H1 (cell line): ENCODE measurements at regions not wholly inside any gene's neighbourhood (a gene's known extent, or its start where the extent isn't known, plus 50 kb on each side); places are given as distances from the start of the nearest gene placed in this dataset.

ENCODE experiments used
- CTCF ChIA-PET: fragments of 300-600 bp; sonication (Branson Sonifier 250); formaldehyde crosslinking; loops from one replicate; lab custom pipeline; 2021; ENCODE audit not compliant: partially characterized antibody; lab: Charles Lee
- POLR2A ChIA-PET: fragments of 300-600 bp; sonication (Branson Sonifier 250); formaldehyde crosslinking; loops from one replicate; lab custom pipeline; 2021; ENCODE audit warnings: inconsistent platforms; ENCODE audit not compliant: partially characterized antibody; lab: Charles Lee
- DNase-seq, 2 experiments: peaks; one replicate each; pipeline versions ENCODE4 v3.0.0 to v3.0.0-alpha.2; 2010 to 2022; ENCODE audit warnings: low spot score in 2 of 2, low read depth in 1 of 2, mixed read lengths in 1 of 2
- FAIRE-seq: peaks from 2 replicates; lab custom pipeline; 2011; peaks lifted over from hg19 to GRCh38; lab: Jason Lieb, UNC
- H2AFZ ChIP-seq: 2 replicates; pipeline ENCODE4 v1.8.1; 2012; ENCODE audit warnings: low read length, inconsistent platforms
- H2AK5ac ChIP-seq: 2 replicates; pipeline ENCODE4 v1.6.1; 2013; ENCODE audit warnings: low read depth, low read length
- H2BK120ac ChIP-seq: replicated peaks from 2 replicates; pipeline ENCODE3; 2013; ENCODE audit warnings: low read depth, low read length, inconsistent platforms
- H2BK12ac ChIP-seq: 2 replicates; pipeline ENCODE4 v1.6.1; 2013; ENCODE audit warnings: low read depth, low read length
- H2BK15ac ChIP-seq: 2 replicates; pipeline ENCODE4 v1.6.1; 2013; ENCODE audit warnings: low read length
- H2BK20ac ChIP-seq: 2 replicates; pipeline ENCODE4 v1.6.1; 2013; ENCODE audit warnings: low read length
- H2BK5ac ChIP-seq: 2 replicates; pipeline ENCODE4 v1.6.1; 2013; ENCODE audit warnings: low read depth, low read length
- H3K14ac ChIP-seq: 2 replicates; pipeline ENCODE4 v1.6.1; 2013; ENCODE audit warnings: inconsistent platforms; ENCODE audit not compliant: insufficient read length
- H3K18ac ChIP-seq: 2 replicates; pipeline ENCODE4 v1.6.1; 2013; ENCODE audit warnings: low read length; ENCODE audit errors: extremely low read depth
- H3K23ac ChIP-seq: 2 replicates; pipeline ENCODE4 v1.6.1; 2013; ENCODE audit warnings: inconsistent platforms; ENCODE audit not compliant: insufficient read length
- H3K23me2 ChIP-seq: 2 replicates; pipeline ENCODE4 v1.6.1; 2013; ENCODE audit warnings: low read depth, low read length
- H3K27ac ChIP-seq: 2 replicates; pipeline ENCODE4 v1.6.1; 2011; ENCODE audit warnings: low read depth, low read length, inconsistent platforms
- H3K27me3 ChIP-seq, 4 experiments: replicated peaks in 1 of 4; 1 replicate in 1 of 4; 2 replicates in 3 of 4; pipeline versions ENCODE4 v1.6.1 to v1.8.1; 2011 to 2013; ENCODE audit warnings: low read length in 3 of 4, mild to moderate bottlenecking in 3 of 4, inconsistent platforms in 2 of 4, mixed read lengths in 2 of 4, moderate library complexity in 1 of 4; ENCODE audit not compliant: control insufficient read depth in 3 of 4, insufficient read depth in 3 of 4; ENCODE audit errors: extremely low read depth in 1 of 4
- H3K36me3 ChIP-seq, 4 experiments: 2 replicates each; pipeline versions ENCODE4 v1.6.1 to v1.8.1; 2011 to 2013; ENCODE audit warnings: mild to moderate bottlenecking in 4 of 4, low read length in 3 of 4, moderate library complexity in 2 of 4, control low read depth in 1 of 4, inconsistent platforms in 1 of 4; ENCODE audit not compliant: insufficient read depth in 4 of 4, control insufficient read depth in 2 of 4
- H3K4ac ChIP-seq: replicated peaks from 2 replicates; pipeline ENCODE3; 2013; ENCODE audit warnings: low read length, low read depth, mixed read lengths, inconsistent platforms; ENCODE audit not compliant: insufficient read length
- H3K4me1 ChIP-seq, 4 experiments: replicated peaks in 1 of 4; 1 replicate in 1 of 4; 2 replicates in 3 of 4; pipeline versions ENCODE4 v1.6.1 to v1.8.1; 2011 to 2013; ENCODE audit warnings: low read length in 3 of 4, inconsistent platforms in 2 of 4, mixed read lengths in 1 of 4; ENCODE audit not compliant: insufficient read depth in 4 of 4, control insufficient read depth in 3 of 4
- H3K4me2 ChIP-seq, 2 experiments: 2 replicates each; pipeline versions ENCODE4 v1.6.1 to v1.8.1; 2011 to 2013; ENCODE audit warnings: low read depth in 2 of 2, low read length in 2 of 2, control low read depth in 1 of 2, inconsistent platforms in 1 of 2, mild to moderate bottlenecking in 1 of 2; ENCODE audit not compliant: insufficient read depth in 1 of 2
- H3K4me3 ChIP-seq, 4 experiments: fragments of 200-600, 300-600 bp in 1 of 4; sonication (generic), shearing (Covaris generic), sonication (Bioruptor Twin) in 1 of 4; 2 replicates each; pipeline versions ENCODE4 v1.5.1 to v1.8.1; 2011 to 2016; ENCODE audit warnings: low read length in 4 of 4, low read depth in 3 of 4, control low read depth in 2 of 4, inconsistent platforms in 2 of 4, mild to moderate bottlenecking in 2 of 4, mixed read lengths in 1 of 4, moderate library complexity in 1 of 4; ENCODE audit not compliant: insufficient read depth in 2 of 4; ENCODE audit errors: extremely low read depth in 1 of 4
- H3K56ac ChIP-seq: replicated peaks from 2 replicates; pipeline ENCODE3; 2013; ENCODE audit warnings: low read depth, mild to moderate bottlenecking, mixed read lengths, low read length, inconsistent platforms; ENCODE audit not compliant: insufficient read length
- H3K79me1 ChIP-seq: 2 replicates; pipeline ENCODE4 v1.6.1; 2013; ENCODE audit warnings: low read depth, low read length, control low read depth
- H3K79me2 ChIP-seq, 2 experiments: 2 replicates each; pipeline versions ENCODE4 v1.6.1 to v1.8.1; 2012 to 2013; ENCODE audit warnings: low read length in 2 of 2, mild to moderate bottlenecking in 2 of 2, inconsistent platforms in 1 of 2; ENCODE audit not compliant: insufficient read depth in 2 of 2, control insufficient read depth in 1 of 2
- H3K9ac ChIP-seq, 4 experiments: replicated peaks in 1 of 4; 1 replicate in 1 of 4; 2 replicates in 3 of 4; pipeline versions ENCODE4 v1.6.1 to v1.8.1; 2011 to 2013; ENCODE audit warnings: low read depth in 3 of 4, low read length in 3 of 4, control low read depth in 2 of 4, mild to moderate bottlenecking in 2 of 4, moderate library complexity in 2 of 4, inconsistent platforms in 1 of 4; ENCODE audit errors: extremely low read depth in 1 of 4
- H3K9me3 ChIP-seq, 2 experiments: 2 replicates each; pipeline versions ENCODE4 v1.6.1 to v1.8.1; 2012 to 2013; ENCODE audit warnings: mild to moderate bottlenecking in 2 of 2, moderate library complexity in 2 of 2, control low read depth in 1 of 2, inconsistent platforms in 1 of 2, low read depth in 1 of 2, low read length in 1 of 2, mixed read lengths in 1 of 2; ENCODE audit not compliant: insufficient read depth in 2 of 2
- H4K20me1 ChIP-seq, 2 experiments: replicated peaks in 1 of 2; 2 replicates each; pipeline versions ENCODE3 to v1.8.1; 2011 to 2013; ENCODE audit warnings: inconsistent platforms in 2 of 2, low read length in 2 of 2, mild to moderate bottlenecking in 1 of 2; ENCODE audit not compliant: insufficient read depth in 2 of 2, control insufficient read depth in 1 of 2
- H4K5ac ChIP-seq: 2 replicates; pipeline ENCODE4 v1.6.1; 2013; ENCODE audit warnings: low read length, low read depth, mixed read lengths, inconsistent platforms; ENCODE audit not compliant: insufficient read length
- H4K8ac ChIP-seq: 2 replicates; pipeline ENCODE4 v1.8.0; 2013; ENCODE audit warnings: mild to moderate bottlenecking, moderate library complexity, low read length, inconsistent platforms; ENCODE audit not compliant: insufficient read depth; ENCODE audit errors: extremely low read depth
- H4K91ac ChIP-seq: replicated peaks from 2 replicates; pipeline ENCODE3; 2013; ENCODE audit warnings: low read length, mixed read lengths, inconsistent platforms; ENCODE audit not compliant: insufficient read length
- CREB1 ChIP-seq: IDR thresholded peaks from 2 replicates; pipeline ENCODE4 v1.6.1; 2012; ENCODE audit warnings: inconsistent platforms
- RBBP5 ChIP-seq: IDR thresholded peaks from 2 replicates; pipeline ENCODE4 v1.7.1; 2012; ENCODE audit warnings: low read depth, mild to moderate bottlenecking, inconsistent platforms, low read length, moderate library complexity, borderline replicate concordance
- SAP30 ChIP-seq: fragments of 300-600 bp; sonication (generic); IDR thresholded peaks from 2 replicates; pipeline ENCODE4 v1.7.1; 2012; ENCODE audit warnings: low read length, moderate library complexity, mild to moderate bottlenecking, inconsistent platforms; ENCODE audit not compliant: insufficient read depth, insufficient replicate concordance
- ZNF274 ChIP-seq: IDR thresholded peaks from 2 replicates; pipeline ENCODE4 v1.7.0; 2012; ENCODE audit warnings: low read length, borderline replicate concordance; ENCODE audit errors: extremely low read depth
- WGBS, 2 experiments: shearing (Covaris generic) in 1 of 2; methylation state at CpG; one replicate each; pipeline versions ENCODE4 v1.1.6 to v1.1.7; 2013 to 2015; ENCODE audit warnings: low lambda C conversion rate in 2 of 2, mixed read lengths in 2 of 2, inconsistent platforms in 1 of 2, low coverage in 1 of 2, missing lambda C conversion rate in 1 of 2; ENCODE audit not compliant: insufficient replicate concordance in 2 of 2, insufficient coverage in 1 of 2, insufficient read length in 1 of 2; ENCODE audit errors: extremely low coverage in 1 of 2, missing lambda C conversion rate in 1 of 2; 5-methylcytosine and 5-hydroxymethylcytosine counted together

GRCh38 chr10:130283219-130283545, 147.0 kb downstream of the GLRX3 start:
- Histone ChIP-seq H3K23me2 (no peaks in the 10 kb centered on the region), H3K23ac (no peak overlapping the region), H3K9me3 (peaks cover 78 to 89% of the 10 kb centered on the region in 2 experiments), H4K20me1 (no peaks in the 10 kb centered on the region), H4K8ac (no peak overlapping the region), H3K4me2 (no peak overlapping the region), H4K5ac (no peak overlapping the region), H3K27me3 (no peaks in the 10 kb centered on the region), H3K4ac (no peak overlapping the region), H3K4me1 (no peaks in the 10 kb centered on the region), H3K79me2 (no peaks in the 10 kb centered on the region), H2BK120ac (no peak overlapping the region), H2BK20ac (no peak overlapping the region), H2AK5ac (no peak overlapping the region), H2BK15ac (no peak overlapping the region), H3K4me3 (no peak overlapping the region), H3K36me3 (no peaks in the 10 kb centered on the region), H2AFZ (no peak overlapping the region), H3K27ac (no peak overlapping the region), H3K9ac (no peak overlapping the region), H3K79me1 (no peaks in the 10 kb centered on the region), H3K14ac (no peak overlapping the region), H3K18ac (no peak overlapping the region), H2BK12ac (no peak overlapping the region), H3K56ac (no peak overlapping the region), H4K91ac (no peak overlapping the region), H2BK5ac (no peak overlapping the region)
- TF ChIP-seq CREB1 (no peak), ZNF274 (peak; percentile 79), RBBP5 (no peak), SAP30 (no peak)
- FAIRE-seq (no peak), DNase-seq (no peak)
- POLR2A ChIA-PET = no interaction called here
- CTCF ChIA-PET = no interaction called here
- WGBS, 2 experiments = 83% methylated on average over 4 of the region's 4 CpGs; no CpG with 5 or more reads in 1 of the 2 experiments
